ENCODE measurements at regions not wholly inside any gene's neighbourhood (a gene's known extent, or its start where the extent isn't known, plus 50 kb on each side); places are given as distances from the start of the nearest gene placed in this dataset.
A peak's percentile ranks its signal among the peaks of the same experiment; 100 is the strongest.

GRCh38 chr21:35548904-35549615 is 500.0 kb upstream of the RUNX1 start:
- ChIA-PET POLR2A (no interaction called here), CTCF (interaction anchor here (1.2 kb wide), 1 partner anchor 67 kb away, joined by 5 read pairs; no protein-coding TSS in a partner anchor)
- Histone ChIP-seq H3K9me3 (ENCODE audit: control insufficient read depth, insufficient read depth, low read depth, low read length) (no peaks in the 10 kb centered on the region), H3K4me1 (ENCODE audit: control insufficient read depth, insufficient read depth, low read length) (no peaks in the 10 kb centered on the region), H3K27ac (ENCODE audit: extremely low read depth, low read depth, low read length) (no peak overlapping the region), H3K36me3 (ENCODE audit: control insufficient read depth in 2 of 2, insufficient read depth in 1 of 2, low read length in 2 of 2) (no peaks in the 10 kb centered on the region), H3K4me3 (ENCODE audit: low read depth, low read length) (no peak overlapping the region)
- TF ChIP-seq KLF9 (tag by site-specific recombination; IDR thresholded peaks at IDR 0.05; ENCODE audit: low read depth) (no peak), ZNF394 (tag by site-specific recombination; IDR thresholded peaks at IDR 0.05; ENCODE audit: borderline replicate concordance) (0 out of 2 replicates have a peak, but pooled peaks have one; percentile 14), OSR2 (tag by site-specific recombination; IDR thresholded peaks at IDR 0.05) (0 out of 2 replicates have a peak, but pooled peaks have one; percentile 12), ZNF366 (tag by site-specific recombination; conservative IDR thresholded peaks at IDR 0.05) (0 out of 2 replicates have a peak, but pooled peaks have one; percentile 19), PRDM10 (tag by site-specific recombination; IDR thresholded peaks at IDR 0.05) (peak; percentile 47), ZNF138 (tag by site-specific recombination; IDR thresholded peaks at IDR 0.05; ENCODE audit: borderline replicate concordance) (no peak), FEZF1 (tag by site-specific recombination; IDR thresholded peaks at IDR 0.05) (no peak), ZNF274 (IDR thresholded peaks at IDR 0.05; ENCODE audit: low read length) (no peak), ZNF274 (tag by site-specific recombination; IDR thresholded peaks at IDR 0.05; ENCODE audit: borderline replicate concordance) (no peak), ZNF629 (tag by site-specific recombination; IDR thresholded peaks at IDR 0.05) (no peak), ZNF221 (tag by site-specific recombination; IDR thresholded peaks at IDR 0.05; ENCODE audit: borderline replicate concordance) (no peak), ZNF530 (tag by site-specific recombination; IDR thresholded peaks at IDR 0.05; ENCODE audit: low read depth) (no peak), ZNF335 (tag by site-specific recombination; conservative IDR thresholded peaks at IDR 0.05) (no peak), ZNF768 (tag by site-specific recombination; IDR thresholded peaks at IDR 0.05) (no peak), ZNF16 (tag by site-specific recombination; IDR thresholded peaks at IDR 0.05; ENCODE audit: low read depth) (no peak), BCL11B (tag by site-specific recombination; IDR thresholded peaks at IDR 0.05; ENCODE audit: low read depth) (no peak), ZNF529 (tag by site-specific recombination; IDR thresholded peaks at IDR 0.05; ENCODE audit: insufficient replicate concordance) (no peak), ZNF211 (tag by site-specific recombination; IDR thresholded peaks at IDR 0.05; ENCODE audit: low read depth) (no peak), ZNF146 (tag by site-specific recombination; IDR thresholded peaks at IDR 0.05) (no peak), ZNF114 (tag by site-specific recombination; IDR thresholded peaks at IDR 0.05) (no peak), ZBTB48 (tag by site-specific recombination; IDR thresholded peaks at IDR 0.05) (no peak), CTCF (tag by site-specific recombination; IDR thresholded peaks at IDR 0.05) (no peak)

Measured in HEK293 (cell line).